GM21367 (cell line): ENCODE measurements at regions not wholly inside any gene's neighbourhood (a gene's known extent, or its start where the extent isn't known, plus 50 kb on each side); places are given as distances from the start of the nearest gene placed in this dataset.

Experiments
- ATAC-seq: cut with Tn5 transposase; IDR thresholded peaks from one replicate; pipeline ENCODE4 v1.9.1; 2021; ENCODE audit not compliant: unreplicated experiment

DNA sequence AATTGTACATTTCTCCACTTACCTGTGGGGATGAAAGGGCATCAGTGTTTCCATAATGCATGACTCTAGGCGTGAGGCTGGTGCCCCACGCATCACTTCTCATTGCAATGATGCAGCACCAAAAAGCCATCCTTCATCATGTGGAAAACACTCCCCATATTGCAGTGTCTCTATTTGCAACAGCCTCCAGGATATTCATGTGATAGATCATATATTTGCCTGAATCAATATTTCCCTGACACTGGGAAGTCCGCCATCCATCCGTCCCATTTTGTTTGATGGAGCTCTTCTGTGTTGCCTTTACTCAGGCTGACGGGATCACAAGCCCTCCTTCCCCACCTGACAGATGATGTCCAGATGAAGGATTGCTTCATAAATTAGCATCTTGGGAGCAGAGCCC lies 74.5 kb upstream of the CAMK1G start:
- ATAC-seq = no peak

DNA sequence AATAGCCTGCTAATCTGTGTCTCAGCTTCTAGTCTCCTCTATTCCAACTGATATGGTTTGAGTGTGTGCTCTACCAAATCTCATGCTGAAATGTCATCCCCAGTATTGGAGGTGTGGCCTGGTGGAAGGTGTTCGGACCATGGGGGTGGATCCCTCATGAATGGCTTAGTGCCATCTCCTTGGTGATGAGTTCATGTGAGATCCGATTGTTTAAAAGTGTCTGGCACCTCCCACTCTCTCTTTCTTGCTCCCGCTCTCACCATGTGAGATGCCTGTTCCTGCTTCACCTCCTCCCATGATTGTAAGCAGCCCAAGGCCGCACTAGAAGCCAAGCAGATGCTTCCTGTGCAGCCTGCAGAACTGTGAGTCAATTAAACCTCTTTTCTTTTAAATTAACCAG lies 73.5 kb upstream of the CAMK1G start:
- no peak for ATAC-seq

DNA sequence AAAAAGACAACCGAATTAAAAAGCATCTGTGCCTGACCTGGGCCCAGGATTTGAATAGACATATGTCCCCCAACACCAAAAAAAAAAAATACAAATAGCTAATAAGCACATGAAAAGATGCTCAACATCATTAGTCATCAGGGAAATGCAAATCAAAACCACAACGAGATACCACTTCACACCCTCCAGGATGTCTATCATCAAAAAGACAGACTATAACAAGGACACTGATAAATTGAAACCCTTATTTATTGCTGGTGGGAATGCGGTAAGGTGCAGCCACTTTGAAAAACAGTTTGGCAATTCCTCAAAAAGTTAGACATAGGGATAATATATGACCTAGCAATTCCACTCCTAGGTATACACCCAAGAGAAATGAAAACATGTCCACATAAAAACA lies 72.3 kb upstream of the CAMK1G start:
- no peak for ATAC-seq

DNA sequence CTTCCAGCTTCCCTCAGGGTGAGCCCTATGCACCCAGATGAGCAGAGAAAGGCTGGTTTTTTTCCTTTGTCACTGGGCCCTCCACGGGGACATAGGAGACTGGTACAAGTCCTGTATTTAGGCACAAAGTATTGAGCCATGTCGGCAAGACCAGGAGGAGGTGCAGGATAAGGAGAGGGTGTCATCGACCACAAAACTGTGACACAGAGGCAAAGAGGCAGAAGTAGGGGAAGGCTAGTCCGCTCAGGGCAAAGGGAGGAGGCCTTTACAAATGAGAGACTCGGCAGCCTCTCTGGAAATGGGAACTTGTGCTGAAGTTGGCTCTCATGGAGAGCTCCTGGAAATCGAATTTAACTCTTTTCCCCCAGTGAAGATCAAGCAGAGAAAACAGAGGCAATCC lies 70.7 kb upstream of the CAMK1G start:
- no peak for ATAC-seq

DNA sequence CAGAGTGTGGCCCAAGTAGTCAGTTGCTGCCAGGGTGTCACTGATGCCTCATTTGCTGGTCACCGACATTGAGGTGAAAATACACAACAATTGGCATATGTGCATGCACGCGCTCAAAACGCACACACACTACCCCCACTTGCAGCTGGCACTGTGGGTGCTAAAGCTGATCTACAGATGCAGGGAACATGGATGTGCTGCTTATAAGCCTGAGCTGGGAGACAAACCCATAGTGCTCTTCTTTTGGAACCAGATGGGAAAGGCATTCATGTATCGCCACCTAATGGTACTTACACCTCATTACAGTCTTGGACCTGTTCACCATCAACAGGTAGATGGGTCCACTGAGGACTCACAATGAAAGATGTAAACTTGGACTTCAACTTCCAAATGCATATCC lies 70.3 kb upstream of the CAMK1G start:
- no peak for ATAC-seq

DNA sequence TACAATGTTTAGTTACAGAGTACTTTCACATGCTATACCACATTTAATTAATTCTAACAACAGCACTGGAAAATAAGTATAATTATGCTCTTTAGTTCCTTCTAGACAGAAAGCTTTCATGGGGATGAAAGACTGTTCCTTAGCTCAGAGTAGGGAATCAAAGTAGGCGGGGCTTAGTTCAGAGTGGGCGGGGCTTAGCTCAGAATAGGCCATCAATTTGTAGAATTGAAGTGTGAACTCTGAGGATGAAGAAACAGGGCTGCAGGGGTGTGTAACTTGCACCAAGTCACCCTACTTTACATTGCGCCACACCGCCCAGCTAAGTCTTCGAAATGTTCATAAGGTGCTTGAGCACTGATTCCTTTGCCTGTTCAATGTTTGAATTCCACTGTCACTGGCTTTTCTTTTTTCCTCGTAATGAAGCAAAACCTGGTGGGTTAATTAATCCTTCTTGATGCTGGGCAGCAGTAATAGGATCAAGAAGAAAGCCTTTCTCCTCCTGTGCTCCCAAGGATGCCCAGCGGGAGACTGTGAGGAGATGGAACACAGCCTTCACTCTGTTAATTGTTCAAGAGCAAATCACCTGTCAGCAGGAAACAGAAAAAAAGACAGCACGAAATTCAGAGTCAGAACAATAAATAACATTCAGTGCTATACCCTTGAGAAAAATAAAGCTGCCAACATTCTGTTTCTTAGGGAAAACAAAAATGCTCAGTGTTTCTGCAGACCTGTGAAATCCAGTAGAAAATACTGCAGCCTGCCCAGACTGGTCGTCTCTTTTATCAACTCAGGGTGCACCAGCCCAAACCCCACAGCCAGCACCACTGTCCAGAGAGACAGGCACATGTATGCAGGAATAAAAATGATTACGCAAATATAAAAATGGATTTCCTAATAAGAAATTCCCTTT lies 66.5 kb upstream of the CAMK1G start:
- ATAC-seq = no peak

DNA sequence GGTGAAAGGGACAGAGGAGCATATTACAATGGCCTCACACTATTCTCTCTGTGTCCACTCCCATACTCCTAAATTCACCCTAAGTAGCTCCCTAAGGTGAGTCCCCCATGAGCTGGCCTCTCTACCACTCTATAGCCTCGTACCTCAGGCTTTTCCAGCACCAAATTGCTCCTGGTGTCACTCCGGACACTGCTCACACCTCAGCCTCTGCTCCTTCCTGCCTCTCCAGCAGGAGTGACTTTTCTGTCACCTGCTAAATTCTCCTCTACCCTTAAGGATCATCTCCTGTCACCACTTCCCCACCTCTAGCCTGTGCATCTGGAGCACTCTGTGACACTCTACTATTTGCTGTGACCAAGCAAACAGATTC lies 65.8 kb upstream of the CAMK1G start:
- no peak for ATAC-seq

DNA sequence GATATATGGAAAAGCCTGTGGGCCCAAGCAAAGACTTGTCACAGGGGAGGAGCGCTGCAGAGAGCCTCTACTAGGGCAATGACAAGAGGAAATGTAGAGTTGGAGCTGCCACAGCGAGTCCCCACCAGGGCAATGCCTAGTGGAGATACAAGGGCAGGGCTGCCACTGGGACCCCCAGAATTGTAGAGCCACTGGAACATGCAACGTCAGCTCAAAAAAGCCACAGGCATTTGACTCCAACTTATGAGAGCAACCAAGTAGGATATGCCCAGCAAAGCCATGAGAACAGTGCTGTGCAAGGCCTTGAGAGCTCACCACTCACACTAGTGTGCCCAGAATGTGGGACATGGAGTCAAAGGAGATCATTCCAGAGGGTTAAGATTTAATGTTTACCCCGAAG lies 63.7 kb upstream of the CAMK1G start:
- ATAC-seq = no peak

DNA sequence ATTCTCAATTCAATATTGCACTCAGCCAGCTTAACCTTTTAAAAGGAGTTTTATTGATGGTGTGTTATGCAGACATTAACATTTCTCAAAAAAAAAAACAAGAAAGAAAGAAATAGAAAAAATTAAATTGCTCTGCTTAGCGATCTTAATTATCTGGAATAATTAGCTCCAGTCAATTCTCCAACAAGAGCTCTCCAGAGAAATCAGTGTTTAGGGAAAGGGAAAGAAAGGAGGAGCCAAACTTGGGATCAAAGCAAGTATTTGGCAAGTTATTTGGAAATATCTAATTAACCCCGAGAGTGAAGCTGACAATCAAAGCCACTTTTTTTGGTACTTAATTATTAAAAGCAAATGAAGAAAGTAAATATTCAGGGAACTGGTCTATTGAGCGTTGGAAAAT lies 60.7 kb upstream of the CAMK1G start:
- ATAC-seq = no peak

DNA sequence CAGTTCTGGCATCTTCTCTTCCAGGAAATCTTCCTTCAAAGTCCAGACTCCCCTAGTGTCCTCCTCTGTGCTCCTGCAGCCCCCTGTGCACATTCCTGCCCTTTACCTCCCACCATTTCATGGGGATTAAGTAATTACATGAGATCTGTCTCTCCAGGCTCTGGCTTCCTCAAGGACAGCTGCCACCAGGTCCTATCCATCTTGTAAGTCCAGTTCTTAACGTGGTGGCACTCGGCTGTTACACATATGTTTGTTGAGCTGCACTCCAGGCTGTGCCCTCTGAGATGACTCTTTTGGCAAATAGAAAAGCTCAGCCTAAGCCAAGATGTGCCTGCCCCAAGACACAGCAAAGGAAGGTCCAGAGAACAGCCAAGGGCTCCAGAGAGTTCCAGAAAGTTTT lies 57.4 kb upstream of the CAMK1G start:
- ATAC-seq = no peak

DNA sequence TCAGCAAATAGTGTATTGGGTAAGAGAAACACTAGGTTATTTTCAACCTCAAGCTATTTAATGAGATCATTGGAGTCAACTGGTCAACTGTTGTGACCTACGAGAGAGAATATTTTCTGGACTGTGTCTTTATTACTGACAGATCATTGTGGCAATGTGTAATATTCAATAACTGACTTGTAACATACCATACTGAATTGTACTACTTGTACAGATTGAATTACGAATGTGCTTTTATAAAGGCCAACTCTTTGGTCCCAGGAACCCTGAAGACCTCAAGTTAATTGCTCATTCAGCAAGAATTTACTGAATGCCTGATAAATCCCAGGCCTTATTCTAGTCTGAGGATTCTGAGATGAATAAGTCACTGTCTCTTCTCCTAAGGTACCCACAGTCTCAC lies 56.1 kb upstream of the CAMK1G start:
- no peak for ATAC-seq

DNA sequence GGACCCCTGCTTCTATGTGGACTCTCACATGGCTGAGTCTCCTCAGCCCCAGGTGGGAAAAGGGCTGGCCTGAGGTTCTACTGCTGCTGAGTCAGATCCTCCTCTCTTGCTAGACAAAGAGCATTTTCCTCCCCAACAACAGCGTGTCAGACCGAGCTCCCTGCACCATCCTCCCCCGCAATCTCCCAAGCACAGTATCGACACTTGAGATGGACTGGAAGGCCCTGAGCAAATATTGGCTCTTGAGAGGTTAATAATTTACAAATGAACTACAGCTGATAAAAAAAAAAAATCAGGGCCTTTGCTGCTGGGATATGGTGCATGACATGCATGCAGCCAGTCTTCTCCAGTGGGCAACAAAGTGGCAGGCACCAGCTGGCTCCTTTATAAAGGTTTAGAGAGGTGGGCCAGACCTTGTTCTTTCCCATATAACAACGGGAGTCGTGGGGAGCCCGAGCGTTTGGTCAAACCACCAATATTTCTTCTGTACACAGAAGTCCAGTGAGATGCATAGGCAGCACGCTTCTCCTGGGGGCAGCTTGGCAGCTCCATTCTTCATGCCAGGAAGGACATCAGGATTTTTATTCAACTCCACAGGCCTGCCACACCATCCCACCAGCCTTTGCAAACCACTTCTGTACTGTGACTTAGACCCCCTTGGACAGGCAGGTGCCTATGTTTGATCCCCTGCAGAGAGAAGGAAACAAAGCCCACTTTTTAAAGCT lies 55.4 kb upstream of the CAMK1G start:
- ATAC-seq = no peak

DNA sequence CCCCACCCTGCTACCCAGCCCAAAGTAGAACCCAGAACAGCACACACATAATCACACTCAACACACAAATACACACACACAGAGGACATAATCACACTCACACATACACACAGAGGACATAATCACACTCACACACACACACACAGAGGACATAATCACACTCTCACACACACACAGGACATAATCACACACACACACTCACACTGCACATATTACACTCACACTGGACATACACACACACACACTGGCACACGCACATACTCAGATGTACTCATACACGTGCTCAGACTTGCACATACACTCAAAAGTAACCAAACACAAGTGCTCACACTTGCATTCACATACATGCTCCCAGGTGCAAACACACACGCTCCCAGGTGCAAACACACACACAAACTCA lies 54.3 kb upstream of the CAMK1G start:
- no peak for ATAC-seq

DNA sequence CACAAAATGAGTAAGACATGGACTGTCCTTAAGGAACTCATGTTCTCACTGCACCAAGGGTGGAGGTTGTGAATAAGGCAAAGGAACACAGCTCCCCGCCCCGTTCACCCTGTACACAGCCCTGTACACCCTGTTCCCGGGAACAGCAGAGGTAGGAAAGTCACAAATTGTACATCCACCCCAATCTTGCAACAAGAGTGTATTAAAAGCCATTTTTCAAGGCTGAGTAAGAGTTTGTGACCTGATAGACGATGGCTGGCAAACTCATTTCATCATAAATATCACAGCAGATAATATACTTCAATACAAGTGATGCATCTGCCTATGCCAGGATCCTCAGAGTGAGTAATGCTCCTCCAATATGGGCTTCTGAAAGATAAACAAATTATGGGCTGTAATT lies 52.5 kb upstream of the CAMK1G start:
- no peak for ATAC-seq

DNA sequence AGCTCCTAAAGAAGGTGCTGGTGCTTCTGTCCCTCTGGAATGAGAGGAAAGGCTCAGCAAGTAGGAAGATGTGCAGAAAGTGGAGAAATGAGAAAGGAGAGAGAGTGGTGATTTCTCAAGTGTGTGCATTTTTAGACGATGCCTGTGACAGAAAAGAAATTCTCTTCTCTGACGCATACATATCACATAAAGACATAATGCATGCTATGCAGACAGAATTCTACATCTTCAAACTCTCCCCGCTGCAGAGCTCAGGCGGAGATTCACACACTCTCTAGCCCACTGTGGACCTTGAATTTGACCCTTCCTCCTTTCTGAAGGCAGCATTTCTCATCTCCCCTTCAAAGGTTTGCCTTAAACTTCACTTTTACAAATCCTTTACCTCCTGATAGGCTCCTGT lies 52.0 kb upstream of the CAMK1G start:
- ATAC-seq = no peak
